Psoas muscle (tissue), 7 donors: ENCODE measurements at regions not wholly inside any gene's neighbourhood (a gene's known extent, or its start where the extent isn't known, plus 50 kb on each side); places are given as distances from the start of the nearest gene placed in this dataset.

Experiments
- ATAC-seq, 4 donors: fragments of 200-7000 bp; cut with Tn5 transposase; one replicate each; pipeline ENCODE4 v1.9.1; 2020; ENCODE audit warnings: moderate library complexity in 3 of 4, mild to moderate bottlenecking in 2 of 4
- DNase-seq, 2 donors: peaks; one replicate each; pipeline ENCODE4 v3.0.0-alpha.2; 2020
- H3K27ac ChIP-seq: fragments of 200-600 bp; one replicate; pipeline ENCODE4 v1.8.0; 2022
- H3K27me3 ChIP-seq, 3 donors: fragments of 200-600 bp in 1 of 3; one replicate each; pipeline versions ENCODE4 v1.6.1 to v1.8.0; 2013 to 2022; ENCODE audit warnings: low read length in 2 of 3, mild to moderate bottlenecking in 2 of 3, moderate library complexity in 1 of 3; ENCODE audit not compliant: insufficient read depth in 3 of 3
- H3K36me3 ChIP-seq, 2 donors: fragments of 200-600 bp in 1 of 2; one replicate each; pipeline versions ENCODE4 v1.6.1 to v1.8.0; 2013 to 2022; ENCODE audit warnings: low read depth in 1 of 2, mild to moderate bottlenecking in 1 of 2, moderate library complexity in 1 of 2; ENCODE audit not compliant: insufficient read depth in 1 of 2
- H3K4me1 ChIP-seq: fragments of 200-600 bp; one replicate; pipeline ENCODE4 v1.8.0; 2022
- H3K4me3 ChIP-seq: fragments of 200-600 bp; one replicate; pipeline ENCODE4 v1.8.0; 2022; ENCODE audit warnings: mild to moderate bottlenecking
- H3K9me3 ChIP-seq: fragments of 200-600 bp; one replicate; pipeline ENCODE4 v1.8.0; 2022
- WGBS, 3 donors: extraction: QIAGEN DNeasy Blood & Tissue Kit; methylation state at CpG; one replicate each; pipeline versions ENCODE4 v1.1.6 to v1.1.7; 2013; 5-methylcytosine and 5-hydroxymethylcytosine counted together
- intact Hi-C, 2 donors: fragments of 100-400 bp; cut with DNase I; formaldehyde crosslinking; loops; one replicate each; pipeline versions ENCODE4 v1.11.0 to v1.14.2; 2022
- TF ChIP-seq, protein P1 (sequence below): fragments of 200-600 bp; IDR thresholded peaks from one replicate; pipeline ENCODE4 v1.8.0; 2022; ENCODE audit warnings: antibody characterized with exemption
- donor health status: healthy with polysubstance abuse.
- donor health status: DM: no; HTN: no; CAD: no; lungs with moderate emphysema.
- donor health status: Bipolar disorder and iron deficiency.
- donor health status: healthy.
- donor health status: DM: yes; HTN: yes; CAD: no.
- donor health status: DM: no; HTN: no; CAD: no.
- donor health status: DM: yes; HTN: yes; CAD: no.

DNA sequence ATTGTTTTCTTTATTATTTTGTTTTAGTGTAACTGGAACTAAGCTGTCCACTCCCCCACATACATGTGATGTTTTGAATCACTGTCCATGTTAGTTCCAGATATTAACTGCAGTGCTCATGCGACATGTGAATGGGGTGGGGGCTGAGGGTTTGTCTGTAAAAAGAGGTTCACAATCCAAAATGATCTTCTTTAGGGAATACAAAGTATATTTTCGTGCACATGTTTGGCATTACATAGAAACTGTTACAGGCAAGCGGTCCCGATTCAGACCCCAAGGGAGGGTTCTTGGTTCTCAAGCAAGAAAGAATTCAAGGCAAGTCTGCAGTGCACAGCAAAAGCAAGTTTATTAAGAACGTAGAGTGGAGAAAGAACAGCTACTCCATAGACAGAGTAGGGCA lies 296.5 kb upstream of the CLNK start:
- DNase-seq (no peak), ATAC-seq (no peak)
- Histone ChIP-seq H3K4me3 (no peak overlapping the region), H3K4me1 (no peaks in the 10 kb centered on the region), H3K27ac (no peak overlapping the region), H3K9me3 (no peaks in the 10 kb centered on the region), H3K27me3 (no peaks in the 10 kb centered on the region), H3K36me3 (no peaks in the 10 kb centered on the region)
- intact Hi-C loops: no loop called here
- WGBS, 3 donors: 38 to 59% (median 47%) methylated on average over 5 of the region's 5 CpGs
- TF ChIP-seq, protein P1, sequence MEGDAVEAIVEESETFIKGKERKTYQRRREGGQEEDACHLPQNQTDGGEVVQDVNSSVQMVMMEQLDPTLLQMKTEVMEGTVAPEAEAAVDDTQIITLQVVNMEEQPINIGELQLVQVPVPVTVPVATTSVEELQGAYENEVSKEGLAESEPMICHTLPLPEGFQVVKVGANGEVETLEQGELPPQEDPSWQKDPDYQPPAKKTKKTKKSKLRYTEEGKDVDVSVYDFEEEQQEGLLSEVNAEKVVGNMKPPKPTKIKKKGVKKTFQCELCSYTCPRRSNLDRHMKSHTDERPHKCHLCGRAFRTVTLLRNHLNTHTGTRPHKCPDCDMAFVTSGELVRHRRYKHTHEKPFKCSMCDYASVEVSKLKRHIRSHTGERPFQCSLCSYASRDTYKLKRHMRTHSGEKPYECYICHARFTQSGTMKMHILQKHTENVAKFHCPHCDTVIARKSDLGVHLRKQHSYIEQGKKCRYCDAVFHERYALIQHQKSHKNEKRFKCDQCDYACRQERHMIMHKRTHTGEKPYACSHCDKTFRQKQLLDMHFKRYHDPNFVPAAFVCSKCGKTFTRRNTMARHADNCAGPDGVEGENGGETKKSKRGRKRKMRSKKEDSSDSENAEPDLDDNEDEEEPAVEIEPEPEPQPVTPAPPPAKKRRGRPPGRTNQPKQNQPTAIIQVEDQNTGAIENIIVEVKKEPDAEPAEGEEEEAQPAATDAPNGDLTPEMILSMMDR: no peak

DNA sequence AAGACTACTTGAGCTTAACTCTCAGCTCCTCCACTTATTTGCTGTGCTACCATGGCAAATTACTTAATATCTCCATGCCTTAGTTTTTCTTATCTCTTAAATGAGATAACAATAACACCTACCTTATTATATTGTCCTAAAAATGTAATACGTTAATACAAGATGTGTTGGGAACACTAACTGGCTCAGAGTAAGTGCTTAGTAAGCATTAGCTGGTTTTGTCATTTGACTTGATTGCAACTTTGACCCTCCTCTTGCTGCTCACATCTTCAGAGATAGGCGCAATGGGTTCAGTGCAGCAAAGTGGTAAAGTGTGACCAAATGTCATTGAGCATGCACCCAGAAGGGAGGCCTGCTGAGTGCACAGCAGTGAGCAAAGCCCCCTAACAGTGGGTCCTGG lies 294.5 kb upstream of the CLNK start:
- Histone ChIP-seq H3K4me3 (no peak overlapping the region), H3K36me3 (no peaks in the 10 kb centered on the region), H3K4me1 (no peaks in the 10 kb centered on the region), H3K9me3 (no peaks in the 10 kb centered on the region), H3K27me3 (no peaks in the 10 kb centered on the region), H3K27ac (no peak overlapping the region)
- DNase-seq (no peak), ATAC-seq (no peak)
- TF ChIP-seq, protein P1: no peak
- 94 to 97% (median 94%) methylated on average over 2 of the region's 2 CpGs for WGBS, 3 donors
- intact Hi-C loops: no loop called here

DNA sequence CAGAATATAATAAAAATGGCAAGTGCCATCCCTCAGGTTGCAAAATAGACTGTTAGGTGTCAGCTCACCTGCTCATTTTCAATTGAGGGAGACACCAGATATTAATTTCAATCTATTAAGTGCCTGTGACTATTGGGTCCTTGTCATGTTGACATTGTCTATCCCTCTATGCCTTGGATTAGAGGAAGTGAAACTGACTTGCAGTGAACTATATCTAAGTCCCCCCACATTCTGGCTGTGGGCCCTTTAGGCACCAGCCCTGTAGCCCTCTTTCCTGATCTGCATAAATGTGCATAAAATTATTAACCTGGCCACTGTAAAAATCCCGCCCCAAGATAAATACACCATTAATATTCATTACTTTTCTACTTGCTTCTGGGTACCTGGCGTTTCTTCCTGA lies 293.0 kb upstream of the CLNK start:
- H3K4me1 ChIP-seq: no peaks in the 10 kb centered on the region
- no peaks in the 10 kb centered on the region for H3K36me3 ChIP-seq
- no peak overlapping the region for H3K4me3 ChIP-seq
- no peak overlapping the region for H3K27ac ChIP-seq
- no peaks in the 10 kb centered on the region for H3K27me3 ChIP-seq
- H3K9me3 ChIP-seq: no peaks in the 10 kb centered on the region
- TF ChIP-seq, protein P1: no peak
- no peak for ATAC-seq
- WGBS, 3 donors: 79 to 83% (median 81%) methylated on average over 2 of the region's 2 CpGs
- DNase-seq: no peak
- intact Hi-C loops: no loop called here

DNA sequence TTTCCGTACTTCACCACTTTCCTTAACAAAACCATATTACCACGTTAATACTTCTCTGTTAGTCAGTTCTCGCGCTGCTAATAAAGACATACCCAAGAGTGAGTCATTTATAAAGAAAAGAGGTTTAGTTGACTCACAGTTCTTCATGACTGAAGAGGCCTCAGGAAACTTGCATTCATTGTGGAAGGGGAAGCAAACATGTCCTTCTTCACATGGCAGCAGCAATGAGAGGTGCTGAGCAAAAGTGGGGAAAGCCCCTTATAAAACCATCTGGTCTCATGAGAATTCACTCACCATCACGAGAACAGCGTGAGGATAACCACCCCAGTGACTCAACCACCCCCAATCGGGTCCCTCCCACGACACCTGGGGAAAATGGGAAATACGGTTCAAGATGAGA lies 289.8 kb upstream of the CLNK start:
- H3K4me1 ChIP-seq: no peaks in the 10 kb centered on the region
- H3K27me3 ChIP-seq: no peaks in the 10 kb centered on the region
- H3K4me3 ChIP-seq: no peak overlapping the region
- no peaks in the 10 kb centered on the region for H3K36me3 ChIP-seq
- H3K9me3 ChIP-seq: no peaks in the 10 kb centered on the region
- no peak overlapping the region for H3K27ac ChIP-seq
- TF ChIP-seq, protein P1: no peak
- WGBS, 3 donors: 88 to 91% (median 89%) methylated on average over 9 of the region's 9 CpGs
- ATAC-seq: no peak
- DNase-seq: no peak
- intact Hi-C loops: no loop called here

DNA sequence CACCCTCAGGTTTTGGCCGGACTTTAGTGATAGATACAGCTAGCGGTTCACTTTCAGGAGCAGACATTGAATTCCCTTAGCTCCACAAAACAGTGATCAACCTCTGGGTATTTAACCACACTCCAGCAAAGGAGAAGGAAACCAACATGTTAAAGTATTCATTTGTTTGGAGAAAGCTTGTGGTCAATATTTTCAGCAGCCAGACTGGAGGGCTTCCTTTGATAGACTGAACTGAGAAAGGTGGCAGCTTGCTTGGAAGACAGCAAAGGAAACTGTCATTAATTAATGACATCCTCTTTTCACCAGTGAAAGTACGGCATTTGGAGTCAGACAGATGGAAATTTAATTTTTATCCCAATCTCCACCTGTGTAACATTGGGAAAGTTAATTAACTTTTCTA lies 289.1 kb upstream of the CLNK start:
- DNase-seq: no peak
- Histone ChIP-seq H3K27ac (no peak overlapping the region), H3K4me1 (no peaks in the 10 kb centered on the region), H3K27me3 (no peaks in the 10 kb centered on the region), H3K9me3 (no peaks in the 10 kb centered on the region), H3K4me3 (no peak overlapping the region), H3K36me3 (no peaks in the 10 kb centered on the region)
- WGBS, 3 donors: 65 to 70% (median 69%) methylated on average over 3 of the region's 3 CpGs
- no peak for ATAC-seq
- TF ChIP-seq, protein P1: no peak
- intact Hi-C loops: no loop called here
